ENCODE measurements at regions not wholly inside any gene's neighbourhood (a gene's known extent, or its start where the extent isn't known, plus 50 kb on each side); places are given as distances from the start of the nearest gene placed in this dataset.
"Not testable (repeated sequence)": the region's sequence is repeated elsewhere in the genome, so short reads cannot be mapped to it uniquely, and the experiment has no call there.

DNA sequence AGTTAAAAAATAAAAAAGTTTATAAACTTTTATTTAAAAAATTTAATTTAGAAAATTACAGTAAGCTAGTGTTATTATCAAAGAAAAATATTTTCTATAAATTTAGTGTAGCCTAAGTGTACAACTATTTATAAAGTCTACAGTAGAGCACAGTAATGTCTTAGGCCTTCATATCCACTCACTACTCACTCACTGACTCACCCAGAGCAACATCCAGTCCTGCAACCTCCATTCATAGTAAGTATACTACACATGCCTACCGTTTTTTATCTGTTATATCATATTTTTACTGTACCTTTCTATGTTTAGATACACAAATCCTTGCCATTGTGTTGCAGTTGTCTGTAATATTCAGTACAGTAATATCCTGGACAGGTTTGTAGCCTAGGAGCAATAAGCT, 129.0 kb upstream of the FAM47B start:
- Mint-ChIP-seq H3K9me3 (ENCODE audit: insufficient read depth) (no peaks in the 10 kb centered on the region), H3K27me3 (ENCODE audit: low read depth) (no peaks in the 10 kb centered on the region), H3K4me3 (no peak overlapping the region), H3K27ac (no peak overlapping the region), H3K36me3 (ENCODE audit: low read depth) (no peaks in the 10 kb centered on the region), H3K4me1 (ENCODE audit: low read depth) (no peaks in the 10 kb centered on the region)
- ChIA-PET POLR2A (no interaction called here), CTCF (no interaction called here)
- DNase-seq (no peak), ATAC-seq (no peak)

DNA sequence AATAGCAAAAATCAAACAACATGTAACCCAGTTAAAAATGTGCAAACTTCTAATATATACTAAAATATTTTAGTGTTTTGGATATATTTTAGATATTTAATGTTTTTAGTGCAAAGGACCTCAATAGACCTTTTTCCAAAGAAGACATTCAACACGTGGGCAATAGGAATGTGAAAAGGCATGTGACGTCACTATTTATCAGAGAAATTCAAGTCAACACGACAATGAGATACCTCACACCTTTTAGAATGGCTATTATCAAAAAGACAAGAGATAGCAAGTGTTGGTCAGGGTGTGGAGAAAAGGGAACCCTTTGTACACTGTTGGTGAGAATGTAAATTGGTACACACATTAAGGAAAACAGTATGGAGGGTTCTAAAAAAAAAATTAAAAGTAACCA, 115.6 kb upstream of the FAM47B start:
- DNase-seq (no peak), ATAC-seq (no peak)
- Mint-ChIP-seq H3K27ac (no peak overlapping the region), H3K27me3 (ENCODE audit: low read depth) (no peaks in the 10 kb centered on the region), H3K4me3 (no peak overlapping the region), H3K36me3 (ENCODE audit: low read depth) (no peaks in the 10 kb centered on the region), H3K4me1 (ENCODE audit: low read depth) (no peaks in the 10 kb centered on the region), H3K9me3 (ENCODE audit: insufficient read depth) (no peaks in the 10 kb centered on the region)
- POLR2A ChIA-PET = no interaction called here
- CTCF ChIA-PET = no interaction called here

DNA sequence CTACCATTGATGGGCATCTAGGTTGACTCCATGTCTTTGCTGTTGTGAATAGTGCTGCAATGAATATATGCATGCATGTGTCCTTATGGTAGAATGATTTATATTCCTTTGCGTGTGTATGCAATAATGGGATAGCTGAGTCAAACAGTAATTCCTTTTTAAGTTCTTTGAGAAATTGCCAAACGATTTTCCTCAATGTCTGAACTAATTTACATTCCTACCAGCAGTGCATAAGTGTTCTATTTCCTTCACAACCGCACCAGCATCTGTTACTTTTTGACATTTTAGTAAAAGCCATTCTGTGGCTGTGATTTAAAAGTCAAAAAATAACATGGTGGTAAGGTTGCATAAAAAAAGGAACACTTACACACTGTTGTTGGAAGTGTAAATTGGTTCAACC, 103.1 kb upstream of the FAM47B start:
- no peaks in the 10 kb centered on the region for H3K27me3 Mint-ChIP-seq (ENCODE audit: low read depth)
- H3K4me3 Mint-ChIP-seq = no peak overlapping the region
- DNase-seq = no peak
- H3K27ac Mint-ChIP-seq = no peak overlapping the region
- ChIA-PET CTCF (no interaction called here), POLR2A (no interaction called here)
- H3K9me3 Mint-ChIP-seq (ENCODE audit: insufficient read depth) = no peaks in the 10 kb centered on the region
- H3K36me3 Mint-ChIP-seq (ENCODE audit: low read depth) = no peaks in the 10 kb centered on the region
- no peak for ATAC-seq
- no peaks in the 10 kb centered on the region for H3K4me1 Mint-ChIP-seq (ENCODE audit: low read depth)

DNA sequence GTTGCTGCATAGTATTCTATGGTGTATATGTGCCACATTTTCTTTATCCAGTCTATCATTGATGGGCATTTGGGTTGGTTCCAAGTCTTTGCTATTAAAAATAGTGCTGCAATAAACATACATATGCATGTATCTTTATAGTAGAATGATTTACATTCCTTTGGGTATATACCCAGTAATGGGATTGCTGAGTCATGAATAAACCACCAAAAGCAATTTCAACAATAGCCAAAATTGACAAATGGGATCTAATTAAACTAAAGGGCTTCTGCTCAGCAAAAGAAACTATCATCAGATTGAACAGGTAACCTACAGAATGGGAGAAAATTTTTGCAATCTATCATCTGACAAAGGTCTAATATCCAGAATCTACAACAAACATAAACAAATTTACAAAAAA, 101.4 kb upstream of the FAM47B start:
- H3K27me3 Mint-ChIP-seq (ENCODE audit: low read depth); POLR2A ChIA-PET; ATAC-seq; H3K36me3 Mint-ChIP-seq (ENCODE audit: low read depth); H3K27ac Mint-ChIP-seq; DNase-seq; H3K9me3 Mint-ChIP-seq (ENCODE audit: insufficient read depth); H3K4me1 Mint-ChIP-seq (ENCODE audit: low read depth); CTCF ChIA-PET; H3K4me3 Mint-ChIP-seq: not testable (repeated sequence)

DNA sequence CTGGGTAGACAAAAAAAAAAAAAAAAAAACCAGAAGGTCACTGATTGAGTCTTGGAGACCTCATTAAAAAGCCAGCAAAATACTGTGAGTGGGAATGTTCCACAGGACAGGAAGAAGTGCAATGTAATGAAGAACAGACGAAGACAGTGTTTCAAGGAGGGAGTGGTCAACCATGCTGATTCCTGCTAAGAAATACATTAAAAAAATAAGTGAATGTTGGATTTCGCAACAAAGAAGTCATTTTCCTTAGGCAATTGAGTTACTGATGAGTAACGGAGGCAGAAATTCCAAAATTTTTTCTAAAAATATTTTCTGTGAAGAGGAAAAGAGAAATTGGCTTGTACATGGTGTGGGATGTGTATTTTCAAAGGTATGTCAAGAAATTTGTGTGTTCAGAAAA, 94.3 kb upstream of the FAM47B start:
- H3K27ac Mint-ChIP-seq = no peak overlapping the region
- H3K27me3 Mint-ChIP-seq (ENCODE audit: low read depth) = no peaks in the 10 kb centered on the region
- no peak for ATAC-seq
- DNase-seq = no peak
- H3K9me3 Mint-ChIP-seq (ENCODE audit: insufficient read depth) = no peaks in the 10 kb centered on the region
- ChIA-PET CTCF (no interaction called here), POLR2A (no interaction called here)
- no peaks in the 10 kb centered on the region for H3K36me3 Mint-ChIP-seq (ENCODE audit: low read depth)
- H3K4me1 Mint-ChIP-seq (ENCODE audit: low read depth) = no peaks in the 10 kb centered on the region
- no peak overlapping the region for H3K4me3 Mint-ChIP-seq

DNA sequence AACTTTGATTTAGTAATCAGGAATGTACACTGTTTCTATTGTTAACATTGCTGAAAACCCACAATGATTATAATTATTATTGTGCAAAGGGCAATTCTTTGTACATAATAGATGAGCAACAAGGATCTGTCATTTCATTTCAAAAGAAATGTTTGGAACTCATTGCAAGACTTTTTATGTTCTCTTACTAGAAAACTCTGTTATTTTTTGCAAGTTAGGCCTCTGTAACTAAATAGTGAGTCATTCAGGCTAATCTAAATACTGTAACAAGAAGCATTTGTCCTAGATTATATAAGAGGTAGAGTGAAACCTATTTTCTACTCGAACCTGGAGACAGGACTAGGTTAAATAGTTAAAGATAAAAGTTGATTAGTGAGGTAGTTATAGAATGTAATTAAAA, 93.2 kb upstream of the FAM47B start:
- Mint-ChIP-seq H3K27me3 (ENCODE audit: low read depth) (no peaks in the 10 kb centered on the region), H3K9me3 (ENCODE audit: insufficient read depth) (no peaks in the 10 kb centered on the region), H3K27ac (no peak overlapping the region), H3K36me3 (ENCODE audit: low read depth) (no peaks in the 10 kb centered on the region), H3K4me1 (ENCODE audit: low read depth) (no peaks in the 10 kb centered on the region), H3K4me3 (no peak overlapping the region)
- no peak for ATAC-seq
- ChIA-PET POLR2A (no interaction called here), CTCF (no interaction called here)
- DNase-seq = no peak

DNA sequence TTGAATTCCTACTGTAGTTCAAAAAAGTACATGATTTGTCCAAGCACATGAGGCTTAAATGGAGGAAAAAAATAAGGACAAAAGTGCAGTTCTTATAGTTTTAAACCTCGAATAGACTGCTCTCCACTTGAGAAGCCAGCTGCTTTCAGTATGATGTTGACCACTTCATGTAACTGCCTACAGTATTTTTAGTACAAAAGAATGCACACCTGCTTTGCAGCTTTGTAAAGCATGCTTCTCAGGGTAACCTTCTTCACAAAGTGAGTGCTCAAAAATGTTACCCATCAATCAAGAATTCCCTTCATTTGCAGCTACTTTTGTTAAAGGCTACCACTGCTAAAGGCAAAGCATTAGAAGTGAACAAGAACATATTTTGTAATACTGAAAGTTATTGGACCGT, 83.4 kb upstream of the FAM47B start:
- CTCF ChIA-PET = no interaction called here

DNA sequence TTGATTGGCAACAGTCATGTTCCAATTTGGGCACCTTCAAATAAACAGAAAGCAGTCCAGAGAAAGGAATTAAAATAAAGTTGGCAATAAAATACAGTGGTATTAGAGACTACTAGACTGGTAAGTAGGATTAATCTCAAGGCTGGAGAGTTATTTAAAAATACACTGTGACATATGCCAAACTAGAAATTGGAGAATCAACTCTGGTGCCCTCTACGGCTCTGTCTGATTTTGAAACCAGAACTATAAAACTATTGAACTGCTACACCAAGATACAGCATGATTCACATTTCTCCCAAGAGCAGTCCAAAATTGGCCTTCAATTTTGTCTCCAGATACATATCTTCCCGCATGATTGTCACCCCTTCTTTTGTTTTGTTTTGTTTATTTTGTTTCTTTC, 78.7 kb upstream of the FAM47B start:
- Mint-ChIP-seq H3K27me3 (ENCODE audit: low read depth) (no peaks in the 10 kb centered on the region), H3K9me3 (ENCODE audit: insufficient read depth) (no peaks in the 10 kb centered on the region), H3K27ac (no peak overlapping the region), H3K36me3 (ENCODE audit: low read depth) (no peaks in the 10 kb centered on the region), H3K4me3 (no peak overlapping the region), H3K4me1 (ENCODE audit: low read depth) (no peaks in the 10 kb centered on the region)
- ChIA-PET POLR2A (no interaction called here), CTCF (no interaction called here)
- no peak for DNase-seq
- ATAC-seq = no peak

More for the DNA sequence above, 83.4 kb upstream of the FAM47B start:
- DNase-seq (no peak), ATAC-seq (no peak)
- POLR2A ChIA-PET = no interaction called here
- no peak overlapping the region for H3K27ac Mint-ChIP-seq
- H3K9me3 Mint-ChIP-seq (ENCODE audit: insufficient read depth) = no peaks in the 10 kb centered on the region
- H3K27me3 Mint-ChIP-seq (ENCODE audit: low read depth) = no peaks in the 10 kb centered on the region
- no peaks in the 10 kb centered on the region for H3K4me1 Mint-ChIP-seq (ENCODE audit: low read depth)
- no peaks in the 10 kb centered on the region for H3K36me3 Mint-ChIP-seq (ENCODE audit: low read depth)
- no peak overlapping the region for H3K4me3 Mint-ChIP-seq

DNA sequence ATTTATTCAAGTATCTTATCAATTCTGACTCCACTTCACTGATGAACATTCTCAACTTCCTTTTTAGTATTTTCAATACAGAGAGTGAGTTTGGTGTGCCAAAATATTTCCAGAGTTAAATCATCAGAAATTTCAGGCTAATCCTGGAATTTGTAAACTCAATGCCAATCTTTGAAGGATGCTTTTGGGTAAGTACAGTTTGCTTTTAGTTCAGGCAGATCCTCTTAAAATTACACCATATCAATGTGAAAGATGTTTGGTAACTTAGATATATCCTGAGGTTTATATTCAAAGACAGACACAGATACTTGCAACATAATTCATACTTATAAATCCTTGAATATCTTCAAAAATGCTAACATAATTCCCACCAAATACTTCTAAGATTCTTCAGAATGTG, 76.0 kb upstream of the FAM47B start:
- POLR2A ChIA-PET = no interaction called here
- Mint-ChIP-seq H3K4me3 (no peak overlapping the region), H3K4me1 (ENCODE audit: low read depth) (no peaks in the 10 kb centered on the region), H3K36me3 (ENCODE audit: low read depth) (no peaks in the 10 kb centered on the region), H3K27ac (no peak overlapping the region), H3K9me3 (ENCODE audit: insufficient read depth) (no peaks in the 10 kb centered on the region), H3K27me3 (ENCODE audit: low read depth) (no peaks in the 10 kb centered on the region)
- ATAC-seq = no peak
- CTCF ChIA-PET = no interaction called here
- no peak for DNase-seq

DNA sequence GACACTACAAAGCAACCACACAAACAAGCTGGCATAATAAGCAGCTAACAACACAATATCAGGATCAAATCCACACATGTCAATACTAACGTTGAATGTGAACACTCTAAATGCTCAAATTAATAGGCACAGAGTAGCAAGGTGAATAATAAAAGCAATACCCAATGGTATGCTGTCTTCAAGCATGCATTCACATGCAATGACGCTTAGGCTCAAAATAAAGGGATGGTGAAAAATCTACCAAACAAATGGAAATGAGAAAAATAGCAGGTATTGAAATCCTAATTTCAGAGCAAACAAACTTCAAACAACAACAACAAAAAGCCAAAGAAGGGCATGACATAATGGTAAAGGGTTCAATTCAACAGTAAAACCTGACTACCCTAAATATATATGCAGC, 74.0 kb upstream of the FAM47B start:
- ChIA-PET POLR2A (no interaction called here), CTCF (no interaction called here)
- H3K36me3 Mint-ChIP-seq (ENCODE audit: low read depth) = no peaks in the 10 kb centered on the region
- no peak for ATAC-seq
- DNase-seq = no peak
- H3K27me3 Mint-ChIP-seq (ENCODE audit: low read depth) = no peaks in the 10 kb centered on the region
- H3K27ac Mint-ChIP-seq = no peak overlapping the region
- H3K4me3 Mint-ChIP-seq = no peak overlapping the region
- no peaks in the 10 kb centered on the region for H3K9me3 Mint-ChIP-seq (ENCODE audit: insufficient read depth)
- no peaks in the 10 kb centered on the region for H3K4me1 Mint-ChIP-seq (ENCODE audit: low read depth)

DNA sequence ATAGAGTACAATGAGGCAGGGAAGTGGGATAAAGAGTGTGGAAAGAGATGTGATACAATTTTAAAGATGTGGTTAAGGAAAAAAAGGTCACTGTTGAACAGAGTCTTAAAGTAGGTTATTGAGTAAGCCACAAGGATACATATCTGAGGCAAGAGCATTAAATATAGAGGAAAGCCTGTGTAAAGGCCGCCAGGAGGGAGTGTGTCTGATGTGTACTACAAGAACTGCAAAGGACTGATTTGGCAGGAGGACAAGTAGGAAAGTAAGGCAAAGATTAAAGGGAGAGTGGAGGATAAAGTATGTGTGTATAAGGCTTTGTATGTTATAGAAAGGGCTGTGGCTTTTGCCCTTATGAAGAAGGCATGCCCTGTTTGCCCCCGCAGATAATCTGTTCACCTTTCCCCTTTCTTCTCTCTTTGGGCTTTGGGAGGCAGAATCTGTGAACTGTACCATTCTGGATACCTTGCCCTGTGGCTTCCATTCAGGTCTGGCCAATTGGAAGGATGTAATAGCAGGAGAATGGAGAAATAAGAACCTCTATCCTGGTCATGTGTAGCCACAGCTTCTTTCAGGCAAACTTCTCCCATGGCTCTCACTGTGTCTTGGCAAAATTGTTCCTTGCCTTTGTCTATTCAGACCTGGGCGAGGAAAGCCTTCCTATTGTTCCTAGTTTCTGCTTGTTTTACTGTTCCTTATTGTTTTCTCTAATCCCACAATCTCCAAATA, 68.9 kb upstream of the FAM47B start:
- ATAC-seq (no peak), DNase-seq (no peak)
- ChIA-PET CTCF (no interaction called here), POLR2A (no interaction called here)
- Mint-ChIP-seq H3K27me3 (ENCODE audit: low read depth) (no peaks in the 10 kb centered on the region), H3K9me3 (ENCODE audit: insufficient read depth) (no peaks in the 10 kb centered on the region), H3K4me1 (ENCODE audit: low read depth) (no peaks in the 10 kb centered on the region), H3K27ac (no peak overlapping the region), H3K4me3 (no peak overlapping the region), H3K36me3 (ENCODE audit: low read depth) (no peaks in the 10 kb centered on the region)

DNA sequence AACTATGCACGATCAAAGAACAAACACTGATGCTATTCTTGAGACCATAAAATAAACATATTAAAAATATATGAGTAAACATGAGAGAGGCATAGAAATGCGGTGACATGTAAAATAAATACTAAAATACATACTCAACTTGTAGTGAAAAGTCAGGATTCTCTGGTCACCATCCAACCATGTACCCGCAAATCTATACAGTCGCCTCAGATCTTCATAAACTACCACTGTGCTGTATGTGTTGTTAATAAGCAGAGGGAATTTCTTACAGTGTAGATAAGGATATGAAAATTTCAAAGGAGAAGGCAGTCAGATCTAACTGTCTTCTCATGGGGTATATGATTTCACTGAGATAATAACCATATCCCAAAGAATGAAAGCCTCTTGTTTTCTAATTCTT, 67.8 kb upstream of the FAM47B start:
- ChIA-PET POLR2A (no interaction called here), CTCF (no interaction called here)
- H3K27ac Mint-ChIP-seq = no peak overlapping the region
- DNase-seq (no peak), ATAC-seq (no peak)
- H3K4me1 Mint-ChIP-seq (ENCODE audit: low read depth) = no peaks in the 10 kb centered on the region
- no peaks in the 10 kb centered on the region for H3K36me3 Mint-ChIP-seq (ENCODE audit: low read depth)
- no peaks in the 10 kb centered on the region for H3K27me3 Mint-ChIP-seq (ENCODE audit: low read depth)
- H3K9me3 Mint-ChIP-seq (ENCODE audit: insufficient read depth) = no peaks in the 10 kb centered on the region
- no peak overlapping the region for H3K4me3 Mint-ChIP-seq

DNA sequence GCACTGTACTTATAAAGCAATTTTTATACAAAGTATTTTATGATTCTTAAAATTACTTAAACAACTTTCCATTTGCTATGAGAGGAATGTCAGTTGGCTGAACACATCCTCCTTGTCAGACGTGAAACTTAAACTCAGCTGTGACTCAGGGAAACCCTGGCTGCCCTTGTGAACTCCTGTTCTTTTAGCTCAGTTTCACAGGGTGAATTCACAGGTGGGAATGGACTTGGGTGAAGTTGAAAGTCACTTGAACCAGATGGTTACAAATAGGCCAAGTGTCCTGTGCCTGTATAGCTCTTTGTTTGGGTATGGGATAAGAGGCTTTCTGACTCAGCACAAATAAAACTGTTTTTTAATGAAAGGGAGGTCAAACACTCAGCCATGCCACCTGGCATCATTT, 67.4 kb upstream of the FAM47B start:
- ATAC-seq (no peak), DNase-seq (no peak)
- H3K4me3 Mint-ChIP-seq = no peak overlapping the region
- H3K4me1 Mint-ChIP-seq (ENCODE audit: low read depth) = no peaks in the 10 kb centered on the region
- no peaks in the 10 kb centered on the region for H3K27me3 Mint-ChIP-seq (ENCODE audit: low read depth)
- H3K9me3 Mint-ChIP-seq (ENCODE audit: insufficient read depth) = no peaks in the 10 kb centered on the region
- POLR2A ChIA-PET = no interaction called here
- H3K36me3 Mint-ChIP-seq (ENCODE audit: low read depth) = no peaks in the 10 kb centered on the region
- CTCF ChIA-PET = no interaction called here
- H3K27ac Mint-ChIP-seq = no peak overlapping the region

All from activated CD8-positive, alpha-beta T cell treated with anti-CD3 and anti-CD28 coated beads, Interleukin-2, amount 10 ng/mL, durations not matched to agents 7 days and 5 days (primary cell).